Stimulated activated memory B cell treated with anti-CD40 and anti-IgM and Interleukin-4, amounts not matched to agents 10 μg/mL and 1 μg/mL and 100 μg/mL, for 72 hours (primary cell): ENCODE measurements at regions not wholly inside any gene's neighbourhood (a gene's known extent, or its start where the extent isn't known, plus 50 kb on each side); places are given as distances from the start of the nearest gene placed in this dataset.

ENCODE experiments used
- ATAC-seq: fragments of 150-1000 bp; cut with Tn5 transposase; 2 replicates; pipeline ENCODE4 v1.10.0; 2021
- H3K27ac Mint-ChIP-seq: one replicate; pipeline ENCODE4 v1.8.0; 2022; ENCODE audit warnings: mild to moderate bottlenecking, mixed read lengths
- H3K27me3 Mint-ChIP-seq: one replicate; pipeline ENCODE4 v1.8.0; 2022; ENCODE audit warnings: mixed read lengths
- H3K36me3 Mint-ChIP-seq: one replicate; pipeline ENCODE4 v1.8.0; 2022; ENCODE audit warnings: mixed read lengths
- H3K4me1 Mint-ChIP-seq: one replicate; pipeline ENCODE4 v1.8.0; 2022; ENCODE audit warnings: mixed read lengths
- H3K4me3 Mint-ChIP-seq: one replicate; pipeline ENCODE4 v1.8.0; 2022; ENCODE audit warnings: mild to moderate bottlenecking, moderate library complexity, mixed read lengths
- H3K9me3 Mint-ChIP-seq: one replicate; pipeline ENCODE4 v1.8.0; 2022; ENCODE audit warnings: mixed read lengths

DNA sequence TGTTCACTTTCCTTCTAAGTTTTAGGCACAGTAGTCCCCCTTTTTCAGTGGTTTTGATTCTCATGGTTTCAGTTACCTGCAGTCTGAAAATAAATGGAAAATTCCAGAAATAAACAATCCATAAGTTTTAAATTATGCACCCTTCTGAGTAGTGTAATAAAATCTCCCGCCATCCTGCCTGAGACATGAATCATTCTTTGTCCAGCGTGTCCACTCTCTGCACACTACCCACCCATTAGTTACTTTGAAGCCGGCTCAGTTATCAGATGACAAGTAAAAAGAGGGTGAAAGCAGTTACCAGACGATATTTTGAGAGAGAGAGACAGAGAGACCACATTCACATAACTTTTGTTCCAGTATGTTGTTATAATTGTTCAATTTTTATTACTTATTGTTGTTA is 400.5 kb downstream of the TMX3 start:
- peaks cover 7% of the 10 kb centered on the region for H3K9me3 Mint-ChIP-seq
- no peaks in the 10 kb centered on the region for H3K27me3 Mint-ChIP-seq
- no peak overlapping the region for H3K27ac Mint-ChIP-seq
- H3K4me3 Mint-ChIP-seq, result no peak overlapping the region
- H3K36me3 Mint-ChIP-seq, result no peaks in the 10 kb centered on the region
- no peaks in the 10 kb centered on the region for H3K4me1 Mint-ChIP-seq
- no peak for ATAC-seq

DNA sequence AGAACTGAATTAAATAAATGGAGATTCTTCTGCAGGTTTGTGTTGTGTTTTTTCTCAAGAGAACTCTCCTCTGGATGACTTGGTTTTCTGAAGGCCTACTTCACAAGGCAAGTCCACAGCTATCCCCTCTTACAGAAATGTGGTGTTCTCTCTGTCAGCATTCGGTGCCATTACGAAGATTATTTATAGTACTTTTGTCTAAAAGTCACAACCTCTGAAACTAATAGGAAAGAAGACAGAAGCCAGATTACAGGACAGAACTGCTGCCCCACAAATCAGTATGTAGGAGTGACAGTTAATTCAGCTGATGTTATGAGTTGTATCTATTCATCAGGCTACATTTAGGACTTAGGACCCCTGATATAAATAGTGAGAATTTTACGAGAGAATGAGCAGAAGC is 413.5 kb downstream of the TMX3 start:
- H3K9me3 Mint-ChIP-seq, result no peaks in the 10 kb centered on the region
- no peak overlapping the region for H3K4me3 Mint-ChIP-seq
- no peaks in the 10 kb centered on the region for H3K36me3 Mint-ChIP-seq
- no peak for ATAC-seq
- no peaks in the 10 kb centered on the region for H3K4me1 Mint-ChIP-seq
- no peaks in the 10 kb centered on the region for H3K27me3 Mint-ChIP-seq
- no peak overlapping the region for H3K27ac Mint-ChIP-seq

- H3K4me1 Mint-ChIP-seq, result no peaks in the 10 kb centered on the region
- H3K27me3 Mint-ChIP-seq, result no peaks in the 10 kb centered on the region
- ATAC-seq, result no peak
- no peaks in the 10 kb centered on the region for H3K9me3 Mint-ChIP-seq
- no peak overlapping the region for H3K27ac Mint-ChIP-seq
- no peak overlapping the region for H3K4me3 Mint-ChIP-seq
- H3K36me3 Mint-ChIP-seq, result no peaks in the 10 kb centered on the region
Observed at GRCh38 chr18:68299906-68300305, 415.0 kb downstream of the TMX3 start.

GRCh38 chr18:68298330-68298729 is 416.6 kb downstream of the TMX3 start:
- no peaks in the 10 kb centered on the region for H3K27me3 Mint-ChIP-seq
- no peak for ATAC-seq
- no peaks in the 10 kb centered on the region for H3K4me1 Mint-ChIP-seq
- no peak overlapping the region for H3K27ac Mint-ChIP-seq
- H3K36me3 Mint-ChIP-seq, result no peaks in the 10 kb centered on the region
- no peak overlapping the region for H3K4me3 Mint-ChIP-seq
- H3K9me3 Mint-ChIP-seq, result no peaks in the 10 kb centered on the region

DNA sequence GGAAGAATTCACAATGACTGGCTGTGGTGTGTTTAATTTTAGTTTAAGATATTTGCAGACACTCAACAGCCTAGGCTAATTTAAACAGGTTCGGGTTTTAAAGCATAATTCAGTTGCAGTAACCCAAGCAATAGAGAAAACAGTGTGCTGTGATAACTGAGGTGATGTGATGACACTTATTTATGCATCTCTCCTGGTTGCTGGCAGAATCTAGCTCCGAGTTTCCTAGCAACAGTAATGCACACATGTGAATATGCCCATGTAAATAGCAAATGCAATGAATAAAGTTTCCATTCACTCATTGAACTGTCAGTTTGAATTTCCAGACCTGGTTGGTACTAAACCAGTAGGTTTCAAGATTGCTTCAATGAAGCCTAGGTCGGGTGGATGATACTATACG is 426.5 kb downstream of the TMX3 start:
- ATAC-seq, result no peak
- no peak overlapping the region for H3K4me3 Mint-ChIP-seq
- H3K27me3 Mint-ChIP-seq, result no peaks in the 10 kb centered on the region
- H3K27ac Mint-ChIP-seq, result no peak overlapping the region
- no peaks in the 10 kb centered on the region for H3K4me1 Mint-ChIP-seq
- peaks cover 4% of the 10 kb centered on the region for H3K9me3 Mint-ChIP-seq
- no peaks in the 10 kb centered on the region for H3K36me3 Mint-ChIP-seq

DNA sequence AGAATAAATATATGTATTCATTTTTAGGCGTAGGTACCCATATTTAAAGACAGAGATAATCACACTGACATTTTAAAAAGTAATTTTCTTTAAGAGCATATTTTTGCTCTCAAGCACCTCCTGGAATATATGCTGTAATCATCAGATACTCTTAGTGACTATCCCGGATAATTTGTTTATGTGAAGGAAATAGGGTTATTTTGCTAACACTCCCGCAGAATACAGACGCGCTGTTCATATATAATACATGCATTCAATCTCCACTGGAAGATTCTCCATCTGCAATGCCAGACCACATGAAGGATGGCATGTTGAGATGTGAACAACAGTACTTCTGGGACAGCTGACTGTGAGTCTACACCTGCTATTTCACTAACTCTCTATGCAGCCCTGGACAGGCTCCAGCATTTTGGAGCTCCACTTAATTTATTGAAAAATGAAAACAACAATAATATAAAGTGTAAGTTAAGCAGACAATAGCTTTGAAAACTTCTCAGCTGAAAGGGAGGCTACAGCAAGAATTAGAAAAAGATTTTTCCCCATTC is 430.6 kb downstream of the TMX3 start:
- H3K36me3 Mint-ChIP-seq, result no peaks in the 10 kb centered on the region
- H3K27ac Mint-ChIP-seq, result no peak overlapping the region

DNA sequence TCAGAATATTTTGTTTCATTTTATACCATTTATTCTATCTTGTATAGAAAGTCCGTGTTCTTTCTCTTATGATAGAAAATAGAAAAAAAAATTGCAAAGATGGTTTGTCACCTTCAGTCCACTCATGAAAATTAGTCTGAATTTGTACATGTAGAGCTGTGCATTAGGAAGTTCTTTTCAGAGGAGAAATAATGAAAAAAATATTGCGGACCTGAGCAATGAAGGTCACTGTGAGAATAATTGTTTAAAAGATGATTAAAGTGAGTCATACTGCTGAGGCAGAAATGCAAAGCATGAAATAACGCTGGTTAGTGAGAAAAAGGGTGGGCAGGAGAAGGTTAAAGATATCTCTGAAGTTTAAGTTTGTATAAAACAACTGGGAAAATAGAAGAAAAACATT is 431.1 kb downstream of the TMX3 start:
- Mint-ChIP-seq H3K36me3 (no peaks in the 10 kb centered on the region), H3K4me3 (no peak overlapping the region), H3K9me3 (peaks cover 4% of the 10 kb centered on the region), H3K4me1 (no peaks in the 10 kb centered on the region), H3K27ac (no peak overlapping the region), H3K27me3 (no peaks in the 10 kb centered on the region)
- ATAC-seq, result no peak

More for the DNA sequence above, 430.6 kb downstream of the TMX3 start:
- Mint-ChIP-seq H3K27me3 (no peaks in the 10 kb centered on the region), H3K4me1 (no peaks in the 10 kb centered on the region), H3K4me3 (no peak overlapping the region), H3K9me3 (peaks cover 4% of the 10 kb centered on the region)
- no peak for ATAC-seq

DNA sequence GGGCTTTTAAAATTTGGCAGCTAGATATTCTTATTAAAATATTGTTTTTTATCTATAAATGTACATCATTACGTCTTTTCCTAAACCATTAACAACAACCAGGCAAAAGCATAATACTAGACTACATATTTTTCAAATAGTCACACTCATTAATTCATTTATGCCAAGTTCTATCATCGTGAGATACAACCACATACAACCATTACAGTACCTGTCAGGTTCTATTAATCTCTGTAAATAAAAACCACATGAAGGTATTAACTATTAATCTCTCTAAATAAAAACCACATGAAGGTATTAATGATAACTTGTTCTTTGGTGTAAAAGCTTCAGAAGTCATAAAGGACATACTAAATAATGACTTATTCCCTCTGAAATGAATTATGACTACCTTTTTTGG is 432.7 kb downstream of the TMX3 start:
- no peak for ATAC-seq
- Mint-ChIP-seq H3K9me3 (peaks cover 7% of the 10 kb centered on the region), H3K36me3 (no peaks in the 10 kb centered on the region), H3K27me3 (no peaks in the 10 kb centered on the region), H3K4me1 (no peaks in the 10 kb centered on the region), H3K4me3 (no peak overlapping the region), H3K27ac (no peak overlapping the region)

DNA sequence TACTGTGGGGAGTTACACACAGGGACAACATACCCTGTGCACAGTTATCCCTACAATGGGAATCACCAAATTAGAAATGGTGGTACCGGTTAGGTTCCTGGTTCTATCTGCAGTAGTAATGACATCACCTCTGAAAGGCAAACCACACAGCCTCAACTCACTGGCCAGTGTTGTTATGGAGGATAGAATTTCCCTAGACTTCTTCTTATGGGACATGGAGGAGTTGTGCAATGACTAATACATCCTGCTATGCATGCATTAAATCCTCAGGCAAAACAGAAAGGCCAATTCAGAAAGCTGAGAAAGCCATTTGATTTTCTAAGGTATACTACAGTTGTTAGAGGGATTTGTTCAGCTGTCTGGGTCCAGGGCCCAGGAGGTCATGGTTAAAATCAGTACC is 439.3 kb downstream of the TMX3 start:
- peak; percentile 16 for ATAC-seq
- H3K4me1 Mint-ChIP-seq, result no peaks in the 10 kb centered on the region
- H3K9me3 Mint-ChIP-seq, result peaks cover 3% of the 10 kb centered on the region
- no peak overlapping the region for H3K27ac Mint-ChIP-seq
- no peaks in the 10 kb centered on the region for H3K36me3 Mint-ChIP-seq
- no peaks in the 10 kb centered on the region for H3K27me3 Mint-ChIP-seq
- H3K4me3 Mint-ChIP-seq, result no peak overlapping the region

GRCh38 chr18:68270017-68270416 is 444.9 kb downstream of the TMX3 start:
- Mint-ChIP-seq H3K36me3 (no peaks in the 10 kb centered on the region), H3K4me1 (no peaks in the 10 kb centered on the region), H3K9me3 (peaks cover 3% of the 10 kb centered on the region), H3K27me3 (no peaks in the 10 kb centered on the region), H3K27ac (no peak overlapping the region), H3K4me3 (no peak overlapping the region)
- no peak for ATAC-seq

GRCh38 chr18:68267583-68267982 is 447.3 kb downstream of the TMX3 start:
- Mint-ChIP-seq H3K4me3 (no peak overlapping the region), H3K36me3 (no peaks in the 10 kb centered on the region), H3K27me3 (no peaks in the 10 kb centered on the region), H3K9me3 (peaks cover 3% of the 10 kb centered on the region), H3K27ac (no peak overlapping the region), H3K4me1 (no peaks in the 10 kb centered on the region)
- no peak for ATAC-seq

DNA sequence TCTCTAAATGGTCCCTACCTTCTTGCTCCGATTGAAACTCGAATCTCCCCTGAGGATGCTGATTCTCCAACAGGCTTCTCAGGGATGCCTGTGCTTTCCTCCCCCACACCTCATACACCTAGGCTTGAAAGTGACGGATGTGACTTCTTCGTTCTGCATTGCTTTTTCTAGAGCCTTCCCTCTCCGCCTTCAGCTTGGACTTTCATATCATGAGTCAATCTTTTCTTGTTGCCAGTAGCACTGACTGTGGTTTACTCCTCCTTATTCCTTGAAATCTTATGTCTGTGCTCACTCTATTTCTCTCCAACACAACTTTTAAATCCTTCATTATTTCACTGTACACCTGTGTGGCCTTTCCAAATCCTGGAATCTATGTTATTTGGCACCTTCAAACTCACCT is 451.4 kb downstream of the TMX3 start:
- no peak for ATAC-seq
- Mint-ChIP-seq H3K9me3 (peaks cover 3% of the 10 kb centered on the region), H3K4me3 (no peak overlapping the region), H3K27me3 (no peaks in the 10 kb centered on the region), H3K27ac (no peak overlapping the region), H3K36me3 (no peaks in the 10 kb centered on the region), H3K4me1 (no peaks in the 10 kb centered on the region)

GRCh38 chr18:68262690-68263294 is 452.1 kb downstream of the TMX3 start:
- H3K4me3 Mint-ChIP-seq, result no peak overlapping the region
- H3K27ac Mint-ChIP-seq, result no peak overlapping the region
- H3K27me3 Mint-ChIP-seq, result no peaks in the 10 kb centered on the region
- no peak for ATAC-seq
- H3K4me1 Mint-ChIP-seq, result no peaks in the 10 kb centered on the region
- H3K9me3 Mint-ChIP-seq, result peaks cover 3% of the 10 kb centered on the region
- no peaks in the 10 kb centered on the region for H3K36me3 Mint-ChIP-seq

DNA sequence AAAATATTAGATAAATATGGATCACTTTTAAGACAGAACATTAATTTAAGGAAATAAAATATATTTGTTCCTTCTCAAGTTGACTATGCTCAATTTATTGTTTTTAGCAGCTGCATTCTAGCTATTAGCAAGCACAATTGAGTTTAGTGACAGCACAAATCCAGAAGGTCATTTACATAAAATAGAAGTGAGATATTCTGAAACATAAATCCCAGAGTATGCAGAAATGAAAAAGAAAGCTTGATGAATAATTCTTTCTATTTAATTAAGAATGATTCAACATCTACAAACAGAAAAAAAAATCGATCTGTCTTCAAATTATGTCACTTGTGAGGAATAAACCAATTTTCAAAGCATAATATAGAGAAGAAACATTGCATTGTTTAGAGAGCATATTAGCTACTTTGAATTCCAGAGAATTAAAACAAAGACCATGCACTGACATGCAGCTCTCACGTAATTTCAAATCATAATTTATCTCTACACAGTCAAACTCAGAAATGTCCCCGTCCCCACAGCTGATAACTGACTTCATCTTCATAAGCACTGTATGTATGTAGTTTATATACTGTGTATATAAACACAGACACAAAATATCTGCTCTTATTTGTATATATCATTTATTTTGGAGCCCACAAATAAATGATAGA is 458.4 kb downstream of the TMX3 start:
- H3K9me3 Mint-ChIP-seq, result no peaks in the 10 kb centered on the region
- H3K27me3 Mint-ChIP-seq, result no peaks in the 10 kb centered on the region
- H3K27ac Mint-ChIP-seq, result no peak overlapping the region
- ATAC-seq, result no peak
- no peaks in the 10 kb centered on the region for H3K4me1 Mint-ChIP-seq
- no peaks in the 10 kb centered on the region for H3K36me3 Mint-ChIP-seq
- H3K4me3 Mint-ChIP-seq, result no peak overlapping the region

DNA sequence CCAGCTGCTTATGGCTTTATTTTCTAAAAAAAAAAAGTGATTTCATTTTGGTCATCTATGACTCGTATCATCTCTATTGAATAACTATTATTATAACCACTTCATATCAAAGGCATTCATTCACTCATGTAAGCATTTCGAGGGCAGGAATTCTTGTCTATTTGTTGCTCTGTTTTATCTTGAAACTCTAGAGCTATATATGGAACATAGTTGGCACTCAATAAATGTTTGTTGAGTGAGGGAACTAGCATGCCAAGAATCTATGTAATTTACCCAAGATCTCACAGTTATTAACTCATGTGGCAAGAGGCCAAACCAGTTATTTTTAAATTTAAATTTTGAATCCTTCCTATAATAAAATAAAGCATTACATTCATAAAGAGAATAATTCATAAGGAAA is 470.1 kb downstream of the TMX3 start:
- ATAC-seq, result no peak
- Mint-ChIP-seq H3K4me1 (no peaks in the 10 kb centered on the region), H3K27me3 (no peaks in the 10 kb centered on the region), H3K27ac (no peak overlapping the region), H3K9me3 (peaks cover 5% of the 10 kb centered on the region), H3K36me3 (no peaks in the 10 kb centered on the region), H3K4me3 (no peak overlapping the region)

DNA sequence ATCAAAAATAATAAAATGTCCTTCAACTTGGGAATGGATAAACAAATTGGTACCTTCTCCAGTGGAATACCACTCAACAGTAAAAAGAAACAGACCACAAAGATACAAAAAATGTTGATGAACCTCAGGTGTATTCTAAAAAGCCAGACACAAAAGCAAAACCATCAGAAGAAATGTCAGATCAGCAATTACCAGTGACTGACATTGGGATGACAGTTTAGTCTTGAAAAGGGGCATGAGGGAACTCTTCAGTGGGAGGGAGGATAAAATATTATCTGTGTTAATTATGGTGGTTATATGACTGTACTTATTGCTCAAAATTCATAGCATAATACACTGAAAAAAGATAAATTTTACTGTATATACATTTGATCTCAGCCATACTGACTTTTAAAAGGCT is 473.0 kb downstream of the TMX3 start:
- no peak overlapping the region for H3K27ac Mint-ChIP-seq
- no peak for ATAC-seq
- H3K9me3 Mint-ChIP-seq, result peaks cover 2% of the 10 kb centered on the region
- no peaks in the 10 kb centered on the region for H3K27me3 Mint-ChIP-seq
- H3K4me1 Mint-ChIP-seq, result no peaks in the 10 kb centered on the region
- H3K36me3 Mint-ChIP-seq, result no peaks in the 10 kb centered on the region
- H3K4me3 Mint-ChIP-seq, result no peak overlapping the region
